GM12878 (cell line): ENCODE measurements at regions not wholly inside any gene's neighbourhood (a gene's known extent, or its start where the extent isn't known, plus 50 kb on each side); places are given as distances from the start of the nearest gene placed in this dataset.

Source experiments
- ATAC-seq: fragments of 200-7000 bp; cut with Tn5 transposase; 3 replicates; pipeline ENCODE4 v1.9.1; 2020; ENCODE audit warnings: mild to moderate bottlenecking, moderate library complexity
- BruUV-seq: library from RNA; stranded (reverse); fragments of 400-500 nt; replicated peaks from 2 replicates; lab custom pipeline; 2021; lab: Mats Ljungman, UMichigan
- CTCF ChIA-PET: fragments of 300-600 bp; sonication (Branson Sonifier 250); formaldehyde crosslinking; extraction: SDS; loops from one replicate; lab custom pipeline; 2021; ENCODE audit warnings: inconsistent platforms; lab: Yijun Ruan, JAX
- POLR2A ChIA-PET: fragments of 350-600 bp; formaldehyde crosslinking; extraction: SDS; loops from one replicate; lab custom pipeline; 2021; ENCODE audit warnings: inconsistent platforms; lab: Charles Lee
- RAD21 ChIA-PET: fragments of 300-600 bp; sonication (Branson Sonifier 250); formaldehyde crosslinking; loops from one replicate; lab custom pipeline; 2023; ENCODE audit warnings: antibody characterized with exemption; ENCODE audit not compliant: unreplicated experiment; lab: Charles Lee
- SMC1A ChIA-PET: fragments of 300-600 bp; sonication (Branson Sonifier 250); formaldehyde crosslinking; loops from one replicate; lab custom pipeline; 2023; ENCODE audit not compliant: unreplicated experiment, uncharacterized antibody; lab: Charles Lee
- DNase-seq: peaks from one replicate; pipeline ENCODE4 v3.0.0-alpha.2; 2011; ENCODE audit warnings: low read depth, low spot score
- FAIRE-seq: peaks from 3 replicates; lab custom pipeline; 2011; peaks lifted over from hg19 to GRCh38; lab: Jason Lieb, UNC
- H2AFZ ChIP-seq: 2 replicates; pipeline ENCODE4 v1.6.0; 2011; ENCODE audit warnings: low read depth, low read length, control low read depth; ENCODE audit not compliant: control insufficient read depth
- H3K27ac ChIP-seq: 2 replicates; pipeline ENCODE4 v1.5.1; 2011; ENCODE audit warnings: control low read depth; ENCODE audit not compliant: control insufficient read depth, insufficient read depth
- H3K27me3 ChIP-seq, 2 experiments: replicated peaks in 1 of 2; 2 replicates each; pipeline versions ENCODE4 v1.6.0 to v1.6.1; 2011; ENCODE audit warnings: low read length in 1 of 2; ENCODE audit not compliant: control insufficient read depth in 2 of 2, insufficient read depth in 2 of 2
- H3K36me3 ChIP-seq, 2 experiments: 2 replicates each; pipeline ENCODE4 v1.5.1; 2011; ENCODE audit warnings: low read length in 1 of 2; ENCODE audit not compliant: control insufficient read depth in 2 of 2, insufficient read depth in 2 of 2
- H3K4me1 ChIP-seq: 2 replicates; pipeline ENCODE4 v1.6.1; 2011; ENCODE audit warnings: mild to moderate bottlenecking, low read length, moderate library complexity, mixed read lengths; ENCODE audit not compliant: control insufficient read depth, insufficient read depth
- H3K4me2 ChIP-seq: 2 replicates; pipeline ENCODE4 v1.6.0; 2011; ENCODE audit warnings: control low read depth; ENCODE audit not compliant: control insufficient read depth, insufficient read depth
- H3K4me3 ChIP-seq: fragments of 200-600 bp; sonication (generic); 2 replicates; pipeline ENCODE4 v1.5.1; 2016
- H3K79me2 ChIP-seq: 2 replicates; pipeline ENCODE4 v1.6.0; 2011; ENCODE audit warnings: low read length; ENCODE audit not compliant: control insufficient read depth, insufficient read depth
- H3K9ac ChIP-seq: 2 replicates; pipeline ENCODE4 v1.8.0; 2011; ENCODE audit warnings: low read length, control low read depth, mixed read lengths; ENCODE audit not compliant: control insufficient read depth, insufficient read depth
- H3K9me3 ChIP-seq: replicated peaks from 3 replicates; pipeline ENCODE4 v1.5.1; 2011; ENCODE audit warnings: mild to moderate bottlenecking, low read length; ENCODE audit not compliant: control insufficient read depth, insufficient read depth
- H4K20me1 ChIP-seq: 2 replicates; pipeline ENCODE4 v1.6.0; 2011; ENCODE audit not compliant: control insufficient read depth, insufficient read depth
- ASH2L ChIP-seq: fragments of 300-600, 200-600 bp; sonication (generic); IDR thresholded peaks from 2 replicates; pipeline ENCODE4 v1.6.1; 2017; ENCODE audit warnings: low read depth, mild to moderate bottlenecking, borderline replicate concordance
- ATF2 ChIP-seq: IDR thresholded peaks from 2 replicates; pipeline ENCODE4 v1.6.1; 2012; ENCODE audit warnings: low read length, inconsistent platforms
- HDAC6 ChIP-seq: fragments of 200-600 bp; sonication (generic); IDR thresholded peaks from one replicate; pipeline ENCODE4 v1.8.0; 2017; ENCODE audit warnings: antibody characterized with exemption; ENCODE audit not compliant: unreplicated experiment
- IRF3 ChIP-seq: fragments of 450-650 bp; IDR thresholded peaks from 2 replicates; pipeline ENCODE4 v1.6.1; 2014; ENCODE audit warnings: mild to moderate bottlenecking
- KDM1A ChIP-seq: fragments of 200-600 bp; sonication (generic); IDR thresholded peaks from 2 replicates; pipeline ENCODE4 v1.6.1; 2016; ENCODE audit warnings: borderline replicate concordance
- PAX5 ChIP-seq: IDR thresholded peaks from 2 replicates; pipeline ENCODE4 v1.6.1; 2011; ENCODE audit warnings: low read depth, low read length, borderline replicate concordance
- PML ChIP-seq: IDR thresholded peaks from 2 replicates; pipeline ENCODE4 v1.6.1; 2012; ENCODE audit warnings: low read length, inconsistent platforms
- POLR2A ChIP-seq: IDR thresholded peaks from 2 replicates; pipeline ENCODE4 v1.6.1; 2011; ENCODE audit warnings: low read depth, mild to moderate bottlenecking, low read length
- RAD51 ChIP-seq: fragments of 450-650 bp; IDR thresholded peaks from 2 replicates; pipeline ENCODE4 v1.6.1; 2016; ENCODE audit warnings: moderate library complexity, mild to moderate bottlenecking, inconsistent platforms
- RB1 ChIP-seq: fragments of 450-650 bp; formaldehyde crosslinking; IDR thresholded peaks from 2 replicates; pipeline ENCODE4 v1.6.1; 2017; ENCODE audit warnings: mild to moderate bottlenecking, borderline replicate concordance
- SP1 ChIP-seq: IDR thresholded peaks from one replicate; pipeline ENCODE4 v1.6.1; 2011; ENCODE audit warnings: low read depth, low read length
- SPI1 ChIP-seq: IDR thresholded peaks from 2 replicates; pipeline ENCODE4 v1.6.1; 2011; ENCODE audit warnings: low read depth, mild to moderate bottlenecking, low read length, moderate library complexity, borderline replicate concordance; ENCODE audit not compliant: insufficient read depth
- SREBF1 ChIP-seq: IDR thresholded peaks from 2 replicates; pipeline ENCODE4 v1.6.1; 2012; ENCODE audit warnings: mild to moderate bottlenecking, low read length
- TARDBP ChIP-seq: IDR thresholded peaks from 2 replicates; pipeline ENCODE4 v1.6.1; 2016; ENCODE audit warnings: borderline replicate concordance
- TBL1XR1 ChIP-seq: IDR thresholded peaks from 2 replicates; pipeline ENCODE4 v1.6.1; 2012; ENCODE audit warnings: low read depth, low read length, improper control_type of control experiment
- TCF3 ChIP-seq: IDR thresholded peaks from 2 replicates; pipeline ENCODE4 v1.6.1; 2012; ENCODE audit warnings: low read depth, mild to moderate bottlenecking, low read length, borderline replicate concordance; ENCODE audit not compliant: insufficient read depth
- WRNIP1 ChIP-seq: IDR thresholded peaks from 2 replicates; pipeline ENCODE4 v1.6.1; 2011; ENCODE audit warnings: low read depth, low read length, improper control_type of control experiment, borderline replicate concordance
- ZBED1 ChIP-seq: IDR thresholded peaks from 2 replicates; pipeline ENCODE4 v1.6.1; 2016; ENCODE audit warnings: borderline replicate concordance
- ZNF24 ChIP-seq: fragments of 450-650 bp; IDR thresholded peaks from 2 replicates; pipeline ENCODE4 v1.6.1; 2017; ENCODE audit warnings: antibody characterized with exemption, mild to moderate bottlenecking
- ZSCAN29 ChIP-seq: fragments of 450-650 bp; IDR thresholded peaks from 2 replicates; pipeline ENCODE4 v1.6.1; 2017; ENCODE audit warnings: mild to moderate bottlenecking, moderate library complexity
- WGBS: methylation state at CpG from one replicate; pipeline ENCODE4 v1.1.6; 2016; ENCODE audit warnings: low lambda C conversion rate; ENCODE audit not compliant: insufficient replicate concordance, insufficient coverage; ENCODE audit errors: missing lambda C conversion rate; 5-methylcytosine and 5-hydroxymethylcytosine counted together
- in situ Hi-C: fragments of 300-500 bp; cut with MboI; formaldehyde crosslinking; loops from 9 replicates; pipeline ENCODE4 v1.14.3; 2018; ENCODE audit warnings: mixed read lengths
- intact Hi-C: fragments of 100-400 bp; cut with micrococcal nuclease; formaldehyde crosslinking; loops from one replicate; pipeline ENCODE4 v1.14.2; 2022; ENCODE audit not compliant: unreplicated experiment

- no peak for DNase-seq
- H3K4me2 ChIP-seq = no peak overlapping the region
- POLR2A ChIA-PET = no interaction called here
- H3K27ac ChIP-seq = no peak overlapping the region
- TF ChIP-seq TCF3 = no peak
- TF ChIP-seq POLR2A = no peak
- no peak for TF ChIP-seq PAX5
- no peak for TF ChIP-seq ASH2L
- no peak for TF ChIP-seq ATF2
- TF ChIP-seq TBL1XR1 = no peak
- no peak for TF ChIP-seq SREBF1
- no peak for TF ChIP-seq SP1
- no peak for TF ChIP-seq ZNF24
- no peak for TF ChIP-seq ZSCAN29
- no peak for TF ChIP-seq IRF3
- no peak for TF ChIP-seq ZBED1
- no peak for TF ChIP-seq RB1
- TF ChIP-seq TARDBP = no peak
- no peak for TF ChIP-seq HDAC6
- TF ChIP-seq WRNIP1 = no peak
- no peak for TF ChIP-seq PML
- TF ChIP-seq SPI1 = no peak
- TF ChIP-seq KDM1A = no peak
- no peak for TF ChIP-seq RAD51
- TF ChIP-seq, all 136 proteins: peak for 0
- Histone ChIP-seq H3K9me3 (no peaks in the 10 kb centered on the region), H3K9ac (no peak overlapping the region), H4K20me1 (no peaks in the 10 kb centered on the region), H3K4me1 (peaks cover under 1% of the 10 kb centered on the region; the same call in 1 of the 2 replicates), H3K36me3 (no peaks in the 10 kb centered on the region), H3K4me3 (no peak overlapping the region), H2AFZ (no peak overlapping the region), H3K79me2 (no peaks in the 10 kb centered on the region), H3K27me3 (peaks cover 0 to 1% of the 10 kb centered on the region in 2 experiments; a peak in 2 of 4 replicates)
- intact Hi-C loops = no loop called here
- 55% methylated on average over 5 of the region's 5 CpGs for WGBS
- ATAC-seq = no peak
- in situ Hi-C loops = no loop called here
- no TSS peak for BruUV-seq
- ChIA-PET RAD21 (no interaction called here), SMC1A (no interaction called here), CTCF (no interaction called here)
- no peak for FAIRE-seq
These were observed 98.3 kb upstream of the SPRED2 start for GRCh38 chr2:65530547-65531320.
